ENCODE measurements at regions not wholly inside any gene's neighbourhood (a gene's known extent, or its start where the extent isn't known, plus 50 kb on each side); places are given as distances from the start of the nearest gene placed in this dataset.
"Not testable (repeated sequence)": the region's sequence is repeated elsewhere in the genome, so short reads cannot be mapped to it uniquely, and the experiment has no call there.

- no peak for DNase-seq
Observed at GRCh38 chr6:98044151-98044561, 761.1 kb upstream of the MMS22L start.

GRCh38 chr6:98044791-98045470 lies 761.9 kb upstream of the MMS22L start:
- DNase-seq, result no peak

GRCh38 chr6:98047164-98047563 lies 764.1 kb upstream of the MMS22L start:
- no peak for DNase-seq

GRCh38 chr6:98047871-98048270 lies 764.9 kb upstream of the MMS22L start:
- no peak for DNase-seq

GRCh38 chr6:98054453-98054852 lies 771.4 kb upstream of the MMS22L start:
- no peak for DNase-seq

GRCh38 chr6:98056955-98057354 lies 773.9 kb upstream of the MMS22L start:
- DNase-seq, result no peak

GRCh38 chr6:98067375-98067774 lies 767.0 kb upstream of the POU3F2 start:
- DNase-seq, result no peak

GRCh38 chr6:98088537-98088936 lies 745.8 kb upstream of the POU3F2 start:
- DNase-seq, result not testable (repeated sequence)

GRCh38 chr6:98092331-98092730 lies 742.0 kb upstream of the POU3F2 start:
- DNase-seq, result no peak

- DNase-seq, result no peak
Observed at GRCh38 chr6:98094696-98095095, 739.7 kb upstream of the POU3F2 start.

GRCh38 chr6:98107801-98108200 lies 726.6 kb upstream of the POU3F2 start:
- no peak for DNase-seq

- DNase-seq, result no peak
Observed at GRCh38 chr6:98116455-98116854, 717.9 kb upstream of the POU3F2 start.

- no peak for DNase-seq
Observed at GRCh38 chr6:98117068-98117467, 717.3 kb upstream of the POU3F2 start.

GRCh38 chr6:98118397-98119045 lies 715.9 kb upstream of the POU3F2 start:
- no peak for DNase-seq

- no peak for DNase-seq
Observed at GRCh38 chr6:98124171-98124570, 710.2 kb upstream of the POU3F2 start.

- no peak for DNase-seq
Observed at GRCh38 chr6:98131290-98131990, 702.9 kb upstream of the POU3F2 start.

- DNase-seq, result no peak
Observed at GRCh38 chr6:98136333-98136732, 698.0 kb upstream of the POU3F2 start.

GRCh38 chr6:98137391-98137790 lies 697.0 kb upstream of the POU3F2 start:
- no peak for DNase-seq

- DNase-seq, result no peak
Observed at GRCh38 chr6:98142839-98143238, 691.5 kb upstream of the POU3F2 start.

GRCh38 chr6:98146656-98147055 lies 687.7 kb upstream of the POU3F2 start:
- DNase-seq, result no peak

GRCh38 chr6:98156580-98156979 lies 677.8 kb upstream of the POU3F2 start:
- DNase-seq, result no peak

GRCh38 chr6:98179606-98180005 lies 654.8 kb upstream of the POU3F2 start:
- DNase-seq, result no peak

GRCh38 chr6:98200084-98200483 lies 634.3 kb upstream of the POU3F2 start:
- no peak for DNase-seq

- no peak for DNase-seq
Observed at GRCh38 chr6:98203170-98203806, 631.1 kb upstream of the POU3F2 start.

Measured in CD4-positive, alpha-beta T cell treated with Interferon alpha-2 for 1 hour (primary cell).